ENCODE measurements at regions not wholly inside any gene's neighbourhood (a gene's known extent, or its start where the extent isn't known, plus 50 kb on each side); places are given as distances from the start of the nearest gene placed in this dataset.
A peak's percentile ranks its signal among the peaks of the same experiment; 100 is the strongest.
"Not testable (repeated sequence)": the region's sequence is repeated elsewhere in the genome, so short reads cannot be mapped to it uniquely, and the experiment has no call there.

- DNase-seq = no peak
Measured at GRCh38 chr12:123061441-123062205, 81.1 kb downstream of the ARL6IP4 start.

- DNase-seq = peak; percentile 47
Measured at GRCh38 chr12:123059500-123059899, 79.0 kb downstream of the ARL6IP4 start.

- peak; percentile 47 for DNase-seq
Measured at GRCh38 chr12:123058980-123059379, 78.5 kb downstream of the ARL6IP4 start.

GRCh38 chr12:123058481-123058880 is 78.0 kb downstream of the ARL6IP4 start:
- no peak for DNase-seq

DNA sequence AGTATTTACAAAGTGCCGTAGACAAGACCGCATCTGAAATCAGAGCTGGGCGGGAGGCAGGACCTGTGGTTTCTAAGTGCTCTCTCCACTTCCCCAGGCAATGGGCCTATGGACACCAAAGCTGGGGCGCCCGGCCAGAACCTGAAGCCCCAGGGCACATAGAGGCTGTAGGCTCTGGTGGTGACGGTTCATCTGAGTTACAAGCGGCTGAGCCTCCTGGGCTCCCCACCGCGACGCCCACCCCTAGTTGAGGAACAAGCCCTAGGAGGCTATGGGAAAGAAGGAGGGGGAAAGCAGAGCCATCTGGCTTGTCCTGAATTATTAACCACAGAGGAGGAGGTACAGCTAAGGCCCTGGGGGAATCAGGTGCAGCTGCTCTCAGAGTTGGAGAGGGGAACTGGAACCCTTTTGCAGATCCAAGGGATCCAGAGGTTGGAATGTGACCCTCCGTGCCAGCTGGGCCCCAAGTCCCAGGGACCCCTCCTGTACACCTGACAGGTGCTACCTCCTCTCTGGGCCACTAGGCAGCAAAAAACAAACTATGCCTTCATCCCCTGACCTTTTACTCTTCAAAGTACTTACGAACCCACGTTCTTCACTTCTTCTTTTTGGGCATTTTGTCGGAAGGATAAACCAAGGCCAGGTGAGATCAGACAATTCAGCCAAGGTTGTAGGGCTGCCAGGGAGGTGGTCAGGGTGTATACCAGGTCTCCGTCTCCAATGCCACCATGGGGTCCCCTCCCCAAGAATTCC is 77.2 kb downstream of the ARL6IP4 start:
- DNase-seq = no peak

GRCh38 chr12:123056709-123057108 is 76.2 kb downstream of the ARL6IP4 start:
- no peak for DNase-seq

- no peak for DNase-seq
Measured at GRCh38 chr12:123056053-123056452, 75.6 kb downstream of the ARL6IP4 start.

GRCh38 chr12:123055281-123055766 is 74.8 kb downstream of the ARL6IP4 start:
- DNase-seq = peak; percentile 98

GRCh38 chr12:123054371-123054770 is 73.9 kb downstream of the ARL6IP4 start:
- DNase-seq = no peak

DNA sequence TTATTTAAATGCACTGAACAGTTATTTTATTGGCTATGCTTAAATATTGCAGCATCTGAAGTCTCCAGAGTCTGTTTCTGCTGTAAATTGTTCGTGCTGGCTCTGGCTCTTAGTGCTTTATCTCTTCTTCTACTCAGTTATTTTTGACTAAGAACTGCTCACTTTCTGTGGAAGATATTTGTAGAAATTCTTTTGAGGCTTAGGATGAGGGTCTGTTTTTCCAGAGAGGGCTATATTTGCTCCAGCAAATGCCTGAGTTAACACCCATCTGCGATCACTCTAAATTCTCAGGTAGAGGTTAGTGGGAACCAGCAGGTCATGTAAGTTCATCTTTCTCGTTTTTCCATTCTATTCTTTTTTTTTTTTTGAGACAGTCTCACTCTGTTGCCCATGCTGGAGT is 71.1 kb downstream of the ARL6IP4 start:
- DNase-seq = no peak

DNA sequence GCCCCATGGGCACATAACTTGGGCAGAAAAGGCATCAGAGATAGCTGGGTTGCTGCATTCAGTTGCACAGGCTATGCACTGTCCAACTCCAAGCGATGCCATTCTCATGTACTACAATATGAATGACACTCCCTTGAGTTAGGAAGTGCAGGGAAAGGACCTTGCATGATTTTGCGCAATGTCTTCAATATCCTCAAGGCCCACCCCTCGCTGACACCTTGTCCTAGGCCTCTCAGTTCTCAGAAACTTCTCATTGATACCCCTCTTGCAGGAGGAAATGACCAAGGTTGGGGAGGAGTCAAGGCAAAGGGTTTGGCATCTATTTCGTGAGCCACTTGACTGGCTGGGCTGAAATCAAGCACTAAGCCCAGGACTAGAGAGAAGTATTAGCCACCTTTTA is 70.4 kb downstream of the ARL6IP4 start:
- DNase-seq = no peak

DNA sequence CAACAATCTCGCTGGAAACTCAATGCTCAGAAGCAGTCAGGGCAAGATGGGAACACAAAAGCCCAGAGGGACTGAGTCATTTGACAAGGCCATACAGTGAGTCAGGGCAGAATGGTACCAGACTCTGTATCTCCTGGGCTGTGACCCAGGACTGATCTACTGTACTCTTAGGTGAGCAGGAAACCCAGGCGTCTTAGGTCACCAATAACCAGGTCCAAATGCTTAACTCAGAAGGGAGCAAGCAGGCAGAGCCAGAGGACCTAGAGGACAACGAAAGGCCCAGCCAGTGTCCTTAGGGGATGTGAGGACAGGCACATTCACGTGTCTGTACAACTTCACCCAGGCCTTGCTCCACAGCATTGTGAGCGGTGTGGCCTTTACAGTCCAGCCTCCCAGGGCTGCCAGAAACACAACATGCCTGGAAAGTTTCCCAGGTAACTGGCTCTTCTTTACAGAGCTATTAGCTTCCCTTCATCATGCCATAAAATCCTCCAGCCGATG is 69.9 kb downstream of the ARL6IP4 start:
- peak; percentile 24 for DNase-seq

DNA sequence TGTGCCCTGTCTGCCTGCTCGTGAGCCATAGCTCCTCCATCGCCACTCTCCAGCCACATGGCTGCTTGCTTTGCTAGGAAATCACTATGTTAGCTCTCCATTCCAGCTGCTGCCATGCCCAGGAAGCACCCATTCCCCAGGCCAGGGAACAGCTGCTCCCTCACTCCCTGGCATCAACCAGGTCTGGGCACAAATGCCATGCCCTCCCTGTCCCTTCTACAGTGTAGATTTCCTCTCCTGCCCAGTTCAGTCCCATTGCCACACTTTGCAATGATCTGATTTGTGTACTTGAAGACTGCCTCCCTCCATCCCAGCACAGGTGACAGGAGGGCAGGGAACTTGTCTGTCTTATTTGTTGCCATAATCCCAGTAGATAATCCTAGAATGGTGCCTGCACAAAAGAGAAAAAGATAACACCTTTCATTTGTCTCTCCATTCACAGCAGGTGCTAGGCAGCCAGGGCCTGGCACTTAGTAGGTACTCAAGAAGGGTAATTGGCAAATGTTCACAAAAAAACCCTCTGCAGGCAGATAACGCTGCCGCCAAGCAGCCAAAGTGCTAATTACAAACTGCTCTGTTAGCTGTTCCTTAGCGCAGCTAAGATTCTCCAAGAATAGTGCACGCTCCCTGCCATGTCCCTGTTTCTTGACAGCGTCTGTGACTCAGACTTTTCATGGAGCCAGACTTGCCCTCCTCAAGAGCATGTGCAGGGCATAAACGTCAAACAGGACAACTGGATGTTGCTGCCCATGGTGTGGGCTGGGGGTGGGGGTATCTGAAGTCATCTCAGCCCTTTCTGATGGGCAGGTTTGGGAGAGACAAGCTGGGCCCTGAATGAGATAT is 69.1 kb downstream of the ARL6IP4 start:
- DNase-seq = peak; percentile 1

DNA sequence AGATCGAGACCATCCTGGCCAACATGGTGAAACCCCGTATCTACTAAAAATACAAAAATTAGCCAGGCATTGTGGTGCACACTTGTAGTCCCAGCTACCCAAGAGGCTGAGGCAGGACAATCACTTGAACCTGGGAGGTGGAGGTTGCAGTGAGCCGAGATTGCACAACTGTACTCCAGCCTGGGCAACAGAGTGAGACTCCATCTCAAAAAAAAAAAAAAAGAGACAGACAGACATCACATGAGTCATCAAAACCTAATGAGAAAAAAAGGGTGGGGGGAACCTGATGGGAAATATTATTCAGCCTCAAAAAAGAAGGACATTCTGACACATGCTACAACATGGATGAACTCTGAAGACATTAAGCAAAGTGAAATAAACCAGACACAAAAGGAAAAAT is 67.4 kb downstream of the ARL6IP4 start:
- DNase-seq = not testable (repeated sequence)

GRCh38 chr12:123047289-123047688 is 66.8 kb downstream of the ARL6IP4 start:
- DNase-seq = peak; percentile 9

GRCh38 chr12:123046431-123046830 is 66.0 kb downstream of the ARL6IP4 start:
- DNase-seq = no peak

DNA sequence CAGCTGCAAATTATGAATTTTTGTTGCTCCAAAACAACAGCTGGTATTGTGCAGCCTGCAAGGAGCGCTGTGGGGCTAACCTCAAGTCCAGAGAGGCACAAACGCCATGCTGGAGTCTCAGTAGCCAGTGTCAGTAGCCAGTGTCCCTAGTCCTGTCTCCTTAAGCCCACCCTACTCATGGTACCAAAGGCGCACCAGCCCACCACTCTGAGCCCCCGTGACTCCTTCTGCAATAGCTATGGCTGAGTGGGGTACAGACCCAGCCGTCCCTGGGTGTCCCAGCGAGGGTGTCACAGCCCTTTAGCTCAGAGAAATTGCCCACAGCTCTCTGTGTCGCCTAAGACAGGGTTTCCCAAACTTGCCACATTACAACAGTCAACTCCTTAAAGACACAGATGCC is 65.2 kb downstream of the ARL6IP4 start:
- DNase-seq = no peak

DNA sequence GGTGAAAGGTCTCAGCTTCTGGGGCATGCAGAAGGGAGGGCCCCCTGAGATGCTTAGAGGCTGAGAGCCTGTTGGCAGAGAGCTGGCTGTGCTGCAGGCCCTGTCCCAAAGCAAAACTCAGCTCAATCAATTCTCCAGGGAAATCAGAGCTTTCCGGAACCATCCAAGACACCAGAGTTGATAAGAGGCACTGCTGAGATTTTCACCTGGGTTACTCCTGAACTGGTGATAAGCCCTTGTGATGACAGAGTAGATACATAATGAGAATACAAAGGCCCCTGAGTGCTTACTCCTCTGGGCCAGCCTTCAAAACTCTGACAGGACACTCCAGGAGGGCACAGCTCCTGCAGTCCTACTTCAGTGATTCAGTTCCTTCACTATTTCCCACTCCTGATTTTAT is 63.9 kb downstream of the ARL6IP4 start:
- no peak for DNase-seq

- DNase-seq = peak; percentile 20
Measured at GRCh38 chr12:123043536-123044001, 63.1 kb downstream of the ARL6IP4 start.

- no peak for DNase-seq
Measured at GRCh38 chr12:123042833-123043232, 62.4 kb downstream of the ARL6IP4 start.

DNA sequence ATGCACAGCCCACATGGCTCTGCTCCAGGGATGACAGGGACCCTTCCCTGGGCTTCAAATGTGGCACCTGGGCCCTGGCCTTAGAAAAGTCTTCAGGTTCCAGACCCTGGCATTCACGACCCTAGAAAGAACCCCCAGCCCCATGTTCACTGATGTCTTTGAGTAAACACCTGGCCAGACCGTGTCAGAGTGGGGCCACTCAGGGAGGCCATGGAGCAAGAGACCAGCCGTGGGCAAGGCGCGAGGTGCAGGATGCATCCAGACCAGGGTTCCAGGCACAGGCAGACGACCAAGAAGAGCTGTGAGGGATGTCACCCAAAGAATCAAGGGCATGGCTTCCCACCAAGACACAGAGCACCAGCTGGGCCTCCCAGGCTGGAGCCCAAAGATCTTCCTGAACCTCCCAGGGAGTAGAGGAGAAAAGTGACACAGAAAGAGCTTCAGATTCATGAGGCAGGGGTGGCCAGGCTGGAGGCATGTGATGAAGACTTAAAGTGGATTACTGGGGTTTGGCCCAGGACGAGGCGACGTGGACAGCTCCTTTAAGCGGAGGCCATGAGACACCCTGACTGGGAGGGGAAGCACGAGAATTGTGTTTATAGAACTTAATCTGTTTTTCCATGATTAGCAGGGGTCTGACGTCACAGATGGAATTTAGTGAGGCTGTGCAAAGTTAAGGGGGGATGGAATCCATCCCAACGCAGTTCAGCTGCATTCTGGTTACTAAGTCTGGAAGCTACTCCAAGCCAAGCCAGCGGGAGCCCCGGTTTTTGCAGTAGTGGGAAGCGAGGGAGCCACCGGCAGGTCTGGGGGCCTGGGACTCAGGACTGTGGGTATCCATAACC is 61.6 kb downstream of the ARL6IP4 start:
- no peak for DNase-seq

GRCh38 chr12:123041042-123041531 is 60.6 kb downstream of the ARL6IP4 start:
- DNase-seq = no peak

All from NCI-H446 treated with DMSO at 0.1 percent for 48 hours (cell line).